Endothelial cell of umbilical vein (primary cell): ENCODE measurements at regions not wholly inside any gene's neighbourhood (a gene's known extent, or its start where the extent isn't known, plus 50 kb on each side); places are given as distances from the start of the nearest gene placed in this dataset.

ENCODE experiments used
- MYC ChIP-seq: IDR thresholded peaks from one replicate; pipeline ENCODE4 v1.6.1; 2011; ENCODE audit warnings: mild to moderate bottlenecking, low read depth, low read length
- POLR2AphosphoS5 ChIP-seq: IDR thresholded peaks from 2 replicates; pipeline ENCODE4 v1.6.1; 2012; ENCODE audit warnings: low read depth, mild to moderate bottlenecking, control low read depth, low read length, moderate library complexity; ENCODE audit not compliant: insufficient read depth
- TF ChIP-seq, protein P1 (sequence below), 2 donors: IDR thresholded peaks; 1 replicate in 1 of 2; 2 replicates in 1 of 2; pipeline ENCODE4 v1.5.1; 2011; ENCODE audit warnings: low read length in 2 of 2, mild to moderate bottlenecking in 2 of 2, moderate library complexity in 2 of 2, control low read depth in 1 of 2, inconsistent platforms in 1 of 2, low read depth in 1 of 2; ENCODE audit not compliant: insufficient read depth in 1 of 2; ENCODE audit errors: extremely low read depth in 1 of 2
- TF ChIP-seq, protein P2 (sequence below): IDR thresholded peaks from 2 replicates; pipeline ENCODE4 v1.6.1; 2011; ENCODE audit not compliant: insufficient read depth, insufficient read length

- no peak for TF ChIP-seq MYC
- TF ChIP-seq, protein P1, sequence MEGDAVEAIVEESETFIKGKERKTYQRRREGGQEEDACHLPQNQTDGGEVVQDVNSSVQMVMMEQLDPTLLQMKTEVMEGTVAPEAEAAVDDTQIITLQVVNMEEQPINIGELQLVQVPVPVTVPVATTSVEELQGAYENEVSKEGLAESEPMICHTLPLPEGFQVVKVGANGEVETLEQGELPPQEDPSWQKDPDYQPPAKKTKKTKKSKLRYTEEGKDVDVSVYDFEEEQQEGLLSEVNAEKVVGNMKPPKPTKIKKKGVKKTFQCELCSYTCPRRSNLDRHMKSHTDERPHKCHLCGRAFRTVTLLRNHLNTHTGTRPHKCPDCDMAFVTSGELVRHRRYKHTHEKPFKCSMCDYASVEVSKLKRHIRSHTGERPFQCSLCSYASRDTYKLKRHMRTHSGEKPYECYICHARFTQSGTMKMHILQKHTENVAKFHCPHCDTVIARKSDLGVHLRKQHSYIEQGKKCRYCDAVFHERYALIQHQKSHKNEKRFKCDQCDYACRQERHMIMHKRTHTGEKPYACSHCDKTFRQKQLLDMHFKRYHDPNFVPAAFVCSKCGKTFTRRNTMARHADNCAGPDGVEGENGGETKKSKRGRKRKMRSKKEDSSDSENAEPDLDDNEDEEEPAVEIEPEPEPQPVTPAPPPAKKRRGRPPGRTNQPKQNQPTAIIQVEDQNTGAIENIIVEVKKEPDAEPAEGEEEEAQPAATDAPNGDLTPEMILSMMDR (IDR thresholded peaks at IDR 0.05; ENCODE audit: extremely low read depth in 1 of 2, insufficient read depth in 1 of 2, low read depth in 1 of 2, low read length in 2 of 2), result no peak
- TF ChIP-seq, protein P2, sequence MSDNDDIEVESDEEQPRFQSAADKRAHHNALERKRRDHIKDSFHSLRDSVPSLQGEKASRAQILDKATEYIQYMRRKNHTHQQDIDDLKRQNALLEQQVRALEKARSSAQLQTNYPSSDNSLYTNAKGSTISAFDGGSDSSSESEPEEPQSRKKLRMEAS, result no peak
- no peak for TF ChIP-seq POLR2AphosphoS5
Measured at GRCh38 chr1:70616946-70617345, 205.9 kb downstream of the CTH start.
